Neuronal stem cell (in vitro differentiated cells): ENCODE measurements at regions not wholly inside any gene's neighbourhood (a gene's known extent, or its start where the extent isn't known, plus 50 kb on each side); places are given as distances from the start of the nearest gene placed in this dataset.

ENCODE experiments used
- DNase-seq: peaks from one replicate; pipeline ENCODE4 v3.0.0-alpha.2; 2013; ENCODE audit warnings: low spot score
- H2AFZ ChIP-seq: one replicate; pipeline ENCODE4 v1.6.1; 2013; ENCODE audit warnings: mild to moderate bottlenecking, low read length, inconsistent platforms
- H2AK5ac ChIP-seq: 2 replicates; pipeline ENCODE4 v1.6.1; 2013; ENCODE audit warnings: low read depth, mild to moderate bottlenecking, inconsistent platforms, low read length, moderate library complexity, mixed read lengths
- H2BK120ac ChIP-seq: 2 replicates; pipeline ENCODE4 v1.6.1; 2013; ENCODE audit warnings: low read depth, mild to moderate bottlenecking, inconsistent platforms, low read length, moderate library complexity, mixed read lengths
- H2BK12ac ChIP-seq: one replicate; pipeline ENCODE4 v1.6.1; 2013; ENCODE audit warnings: low read length, inconsistent platforms
- H2BK15ac ChIP-seq: 2 replicates; pipeline ENCODE4 v1.6.1; 2013; ENCODE audit warnings: mild to moderate bottlenecking, low read length, inconsistent platforms, mixed read lengths
- H2BK5ac ChIP-seq: one replicate; pipeline ENCODE4 v1.6.1; 2013; ENCODE audit warnings: inconsistent platforms, mild to moderate bottlenecking, low read length, moderate library complexity
- H3K14ac ChIP-seq: one replicate; pipeline ENCODE4 v1.6.1; 2013; ENCODE audit warnings: low read length, inconsistent platforms
- H3K18ac ChIP-seq: 2 replicates; pipeline ENCODE4 v1.6.1; 2013; ENCODE audit warnings: low read length, inconsistent platforms
- H3K23ac ChIP-seq: 2 replicates; pipeline ENCODE4 v1.6.1; 2013; ENCODE audit warnings: low read depth, mild to moderate bottlenecking, mixed read lengths, low read length, inconsistent platforms; ENCODE audit not compliant: poor library complexity
- H3K27ac ChIP-seq: replicated peaks from 3 replicates; pipeline ENCODE4 v1.5.1; 2013; ENCODE audit warnings: low read length, inconsistent platforms
- H3K27me3 ChIP-seq, 3 experiments: 2 replicates each; pipeline ENCODE4 v1.6.1; 2013; ENCODE audit warnings: low read length in 3 of 3, mild to moderate bottlenecking in 2 of 3, inconsistent platforms in 1 of 3, low read depth in 1 of 3, mixed read lengths in 1 of 3, moderate library complexity in 1 of 3; ENCODE audit not compliant: control insufficient read depth in 3 of 3, insufficient read depth in 3 of 3
- H3K36me3 ChIP-seq, 2 donors: replicated peaks in 1 of 2; 2 replicates each; pipeline ENCODE4 v1.6.1; 2013; ENCODE audit warnings: low read length in 2 of 2; ENCODE audit not compliant: control insufficient read depth in 2 of 2, insufficient read depth in 2 of 2
- H3K4ac ChIP-seq: 2 replicates; pipeline ENCODE4 v1.6.1; 2013; ENCODE audit warnings: inconsistent platforms, mild to moderate bottlenecking, low read length, moderate library complexity
- H3K4me1 ChIP-seq, 2 donors: 1 replicate in 1 of 2; 2 replicates in 1 of 2; pipeline ENCODE4 v1.6.1; 2013; ENCODE audit warnings: low read length in 2 of 2, low read depth in 1 of 2; ENCODE audit not compliant: control insufficient read depth in 2 of 2, insufficient read depth in 1 of 2
- H3K4me2 ChIP-seq: one replicate; pipeline ENCODE4 v1.6.1; 2013; ENCODE audit warnings: mild to moderate bottlenecking, low read length, inconsistent platforms; ENCODE audit not compliant: insufficient read depth, poor library complexity, severe bottlenecking
- H3K4me3 ChIP-seq, 2 donors: 2 replicates each; pipeline ENCODE4 v1.5.1; 2013; ENCODE audit warnings: low read length in 2 of 2, mild to moderate bottlenecking in 2 of 2, inconsistent platforms in 1 of 2, moderate library complexity in 1 of 2
- H3K79me1 ChIP-seq: one replicate; pipeline ENCODE4 v1.6.1; 2013; ENCODE audit warnings: low read depth, mild to moderate bottlenecking, inconsistent platforms, low read length, moderate library complexity
- H3K9ac ChIP-seq: one replicate; pipeline ENCODE4 v1.6.1; 2013; ENCODE audit warnings: mild to moderate bottlenecking, low read depth, low read length, inconsistent platforms; ENCODE audit not compliant: poor library complexity
- H3K9me3 ChIP-seq, 2 donors: replicated peaks in 1 of 2; 2 replicates each; pipeline versions ENCODE3 to v1.6.1; 2013; ENCODE audit warnings: low read length in 2 of 2, mild to moderate bottlenecking in 2 of 2, inconsistent platforms in 1 of 2, low read depth in 1 of 2, mixed read lengths in 1 of 2, moderate library complexity in 1 of 2; ENCODE audit not compliant: control insufficient read depth in 2 of 2, insufficient read depth in 1 of 2
- H4K8ac ChIP-seq: one replicate; pipeline ENCODE4 v1.6.1; 2013; ENCODE audit warnings: low read depth, mild to moderate bottlenecking, inconsistent platforms, low read length, moderate library complexity
- H4K91ac ChIP-seq: one replicate; pipeline ENCODE4 v1.6.1; 2013; ENCODE audit warnings: low read length, low read depth, mild to moderate bottlenecking, inconsistent platforms; ENCODE audit not compliant: poor library complexity
- WGBS, 2 donors: extraction: QIAGEN DNeasy Blood & Tissue Kit; methylation state at CpG; one replicate each; pipeline ENCODE4 v1.1.7; 2013; ENCODE audit warnings: missing lambda C conversion rate in 2 of 2, mixed read lengths in 1 of 2; ENCODE audit not compliant: insufficient read length in 2 of 2, insufficient replicate concordance in 1 of 2; ENCODE audit errors: extremely low coverage in 2 of 2; 5-methylcytosine and 5-hydroxymethylcytosine counted together

GRCh38 chr1:81706650-81707435 lies 93.9 kb upstream of the ADGRL2 start:
- no peak overlapping the region for H2AFZ ChIP-seq
- no peak overlapping the region for H3K27ac ChIP-seq
- no peak for DNase-seq
- H3K4ac ChIP-seq = no peak overlapping the region
- H3K36me3 ChIP-seq = no peaks in the 10 kb centered on the region
- H3K18ac ChIP-seq = no peak overlapping the region
- no peak overlapping the region for H2BK12ac ChIP-seq
- H3K9me3 ChIP-seq = no peaks in the 10 kb centered on the region
- no peaks in the 10 kb centered on the region for H3K4me1 ChIP-seq
- H2BK120ac ChIP-seq = no peak overlapping the region
- no peak overlapping the region for H2AK5ac ChIP-seq
- no peak overlapping the region for H4K91ac ChIP-seq
- no peak overlapping the region for H3K9ac ChIP-seq
- H4K8ac ChIP-seq = no peak overlapping the region
- H2BK5ac ChIP-seq = no peak overlapping the region
- H3K14ac ChIP-seq = no peak overlapping the region
- H3K4me2 ChIP-seq = no peak overlapping the region
- H3K4me3 ChIP-seq = no peak overlapping the region
- WGBS, 2 donors = no CpG with 5 or more reads among the region's 3 CpGs
- H3K27me3 ChIP-seq = no peaks in the 10 kb centered on the region
- H3K79me1 ChIP-seq = no peaks in the 10 kb centered on the region
- no peak overlapping the region for H2BK15ac ChIP-seq
- no peak overlapping the region for H3K23ac ChIP-seq

- no CpG with 5 or more reads among the region's 5 CpGs for WGBS, 2 donors
- H2AFZ ChIP-seq = no peak overlapping the region
- H2BK5ac ChIP-seq = no peak overlapping the region
- no peaks in the 10 kb centered on the region for H3K27me3 ChIP-seq
- no peak overlapping the region for H3K27ac ChIP-seq
- H3K23ac ChIP-seq = no peak overlapping the region
- no peaks in the 10 kb centered on the region for H3K9me3 ChIP-seq
- no peak overlapping the region for H3K4me3 ChIP-seq
- H3K79me1 ChIP-seq = no peaks in the 10 kb centered on the region
- no peak overlapping the region for H2BK12ac ChIP-seq
- H3K9ac ChIP-seq = no peak overlapping the region
- peaks cover 0 to 4% of the 10 kb centered on the region in 2 donors for H3K4me1 ChIP-seq
- no peak for DNase-seq
- H2BK15ac ChIP-seq = no peak overlapping the region
- H4K8ac ChIP-seq = no peak overlapping the region
- no peak overlapping the region for H3K14ac ChIP-seq
- no peak overlapping the region for H3K4me2 ChIP-seq
- peak overlapping the region; percentile 28 for H3K18ac ChIP-seq
- H2AK5ac ChIP-seq = no peak overlapping the region
- no peak overlapping the region for H4K91ac ChIP-seq
- H3K36me3 ChIP-seq = no peaks in the 10 kb centered on the region
- no peak overlapping the region for H3K4ac ChIP-seq
- H2BK120ac ChIP-seq = no peak overlapping the region
Measured at GRCh38 chr1:81703756-81704463, 96.8 kb upstream of the ADGRL2 start.

- H2BK15ac ChIP-seq = no peak overlapping the region
- H2BK12ac ChIP-seq = no peak overlapping the region
- peaks cover 0 to 4% of the 10 kb centered on the region in 2 donors for H3K4me1 ChIP-seq
- H2AFZ ChIP-seq = no peak overlapping the region
- H3K18ac ChIP-seq = no peak overlapping the region
- no peak overlapping the region for H3K14ac ChIP-seq
- no peaks in the 10 kb centered on the region for H3K79me1 ChIP-seq
- no peak overlapping the region for H2BK5ac ChIP-seq
- H3K4ac ChIP-seq = no peak overlapping the region
- H4K8ac ChIP-seq = no peak overlapping the region
- no peak overlapping the region for H3K27ac ChIP-seq
- H2AK5ac ChIP-seq = no peak overlapping the region
- no peak overlapping the region for H3K9ac ChIP-seq
- no peaks in the 10 kb centered on the region for H3K9me3 ChIP-seq
- H3K4me3 ChIP-seq = no peak overlapping the region
- H2BK120ac ChIP-seq = no peak overlapping the region
- no CpG with 5 or more reads among the region's 3 CpGs for WGBS, 2 donors
- H3K4me2 ChIP-seq = no peak overlapping the region
- H3K27me3 ChIP-seq = no peaks in the 10 kb centered on the region
- H3K36me3 ChIP-seq = no peaks in the 10 kb centered on the region
- no peak overlapping the region for H3K23ac ChIP-seq
- H4K91ac ChIP-seq = no peak overlapping the region
- no peak for DNase-seq
Measured at GRCh38 chr1:81703391-81703755, 97.4 kb upstream of the ADGRL2 start.

- DNase-seq = no peak
- H2AK5ac ChIP-seq = no peak overlapping the region
- H3K27ac ChIP-seq = no peak overlapping the region
- H2BK15ac ChIP-seq = no peak overlapping the region
- no peaks in the 10 kb centered on the region for H3K27me3 ChIP-seq
- no peak overlapping the region for H2AFZ ChIP-seq
- H3K18ac ChIP-seq = no peak overlapping the region
- no peaks in the 10 kb centered on the region for H3K36me3 ChIP-seq
- WGBS, 2 donors = no CpG with 5 or more reads among the region's 4 CpGs
- no peaks in the 10 kb centered on the region for H3K79me1 ChIP-seq
- peaks cover 0 to 4% of the 10 kb centered on the region in 2 donors for H3K4me1 ChIP-seq
- H3K4me3 ChIP-seq = no peak overlapping the region
- H4K8ac ChIP-seq = no peak overlapping the region
- no peak overlapping the region for H4K91ac ChIP-seq
- no peak overlapping the region for H3K4me2 ChIP-seq
- no peak overlapping the region for H3K14ac ChIP-seq
- no peak overlapping the region for H3K4ac ChIP-seq
- no peak overlapping the region for H2BK5ac ChIP-seq
- no peak overlapping the region for H3K23ac ChIP-seq
- no peak overlapping the region for H2BK120ac ChIP-seq
- no peak overlapping the region for H2BK12ac ChIP-seq
- no peaks in the 10 kb centered on the region for H3K9me3 ChIP-seq
- no peak overlapping the region for H3K9ac ChIP-seq
Measured at GRCh38 chr1:81702903-81703302, 97.8 kb upstream of the ADGRL2 start.
